ENCODE measurements at regions not wholly inside any gene's neighbourhood (a gene's known extent, or its start where the extent isn't known, plus 50 kb on each side); places are given as distances from the start of the nearest gene placed in this dataset.
"Not testable (repeated sequence)": the region's sequence is repeated elsewhere in the genome, so short reads cannot be mapped to it uniquely, and the experiment has no call there.

DNA sequence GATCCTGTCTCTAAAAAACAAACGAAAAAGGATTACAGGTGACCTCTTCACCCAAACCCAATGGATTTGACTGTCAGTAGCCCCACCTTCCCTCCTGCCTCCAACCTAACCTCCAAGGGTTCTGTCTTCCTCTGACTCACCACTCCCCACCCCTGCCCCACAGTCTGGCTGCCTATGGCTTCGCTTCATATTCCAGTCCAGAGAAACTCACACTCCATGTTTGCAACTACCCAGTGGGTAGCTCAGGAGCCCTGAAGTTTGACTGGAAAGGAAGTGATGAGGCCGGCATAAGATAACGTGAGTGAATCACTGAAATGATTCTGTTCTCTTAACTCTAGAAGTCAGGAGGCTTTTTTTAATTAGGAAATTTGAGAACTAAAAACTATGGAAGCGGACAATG, 303.9 kb downstream of the FOXO1 start:
- DNase-seq (ENCODE audit: low spot score), result no peak

DNA sequence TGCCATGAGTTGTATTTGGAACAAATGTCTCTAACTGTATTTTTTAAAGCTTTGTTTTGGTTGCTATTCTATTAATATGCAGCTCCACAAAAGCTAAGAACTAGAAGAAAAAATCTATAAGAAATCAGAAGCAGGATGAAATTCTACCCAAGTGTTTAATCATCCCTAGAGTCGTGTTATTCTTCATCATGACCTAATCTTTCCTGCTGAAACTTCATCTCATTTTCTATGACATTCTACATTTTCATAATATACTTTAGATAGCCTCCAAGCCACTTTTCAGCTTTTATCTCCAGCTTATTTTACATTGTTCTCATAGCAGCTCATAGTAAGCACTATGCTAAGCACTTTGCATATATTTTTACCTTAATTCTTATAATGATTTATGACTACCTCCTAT, 302.8 kb downstream of the FOXO1 start:
- DNase-seq (ENCODE audit: low spot score), result no peak

DNA sequence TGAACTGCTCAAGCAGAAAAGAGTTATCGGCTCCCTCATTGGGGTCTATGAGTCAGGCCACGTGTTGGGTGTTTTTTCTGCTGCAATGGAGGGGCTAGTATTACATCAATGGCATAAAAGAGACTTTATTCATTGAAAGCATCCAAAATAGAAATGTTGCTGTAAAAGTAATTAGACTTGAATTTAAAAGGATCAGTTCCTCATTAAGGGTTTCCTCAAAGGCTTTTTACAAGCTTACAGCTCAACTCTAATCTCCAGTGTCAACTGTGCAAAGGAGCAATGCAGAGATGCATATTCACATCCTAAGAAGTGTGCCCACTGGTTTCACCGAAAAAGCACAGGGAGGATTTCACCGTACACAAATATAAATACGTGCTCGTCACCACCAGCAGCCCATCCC, 300.3 kb downstream of the FOXO1 start:
- DNase-seq (ENCODE audit: low spot score), result no peak

DNA sequence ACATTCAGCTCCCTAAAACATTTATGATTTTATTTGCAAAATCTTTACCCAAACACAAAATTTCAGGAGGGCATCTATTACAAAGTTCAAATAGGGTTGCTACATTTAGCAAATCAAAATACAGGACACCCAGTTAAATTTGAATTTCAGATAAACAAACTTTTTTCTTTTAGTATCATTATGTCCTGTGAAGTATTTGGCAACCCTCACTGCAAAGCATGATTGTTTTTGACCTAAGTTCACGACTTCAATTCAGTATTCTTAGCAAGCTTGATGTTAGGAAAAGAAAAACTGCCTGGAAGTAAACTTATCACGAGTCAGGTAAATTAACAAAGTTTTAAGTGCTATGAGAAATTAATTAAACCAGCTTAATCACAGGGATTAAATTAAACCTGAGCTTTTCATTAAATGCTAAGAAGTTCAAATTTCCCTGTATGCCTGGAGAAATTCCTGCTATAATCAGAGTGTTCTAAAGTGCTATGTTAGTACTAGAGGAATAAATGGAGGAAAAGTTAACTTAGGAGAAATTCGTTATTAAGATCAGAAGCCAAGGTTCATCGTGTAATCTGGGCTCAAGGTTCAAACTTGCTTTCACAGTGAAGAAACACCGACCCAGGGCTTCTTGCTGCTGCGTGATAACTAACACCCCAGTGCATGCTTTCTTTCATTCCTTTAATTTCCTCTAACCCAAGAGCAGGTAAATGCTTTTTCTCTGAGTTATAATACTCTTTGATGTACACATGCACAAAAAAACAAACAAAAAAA, 298.1 kb downstream of the FOXO1 start:
- no peak for DNase-seq (ENCODE audit: low spot score)

DNA sequence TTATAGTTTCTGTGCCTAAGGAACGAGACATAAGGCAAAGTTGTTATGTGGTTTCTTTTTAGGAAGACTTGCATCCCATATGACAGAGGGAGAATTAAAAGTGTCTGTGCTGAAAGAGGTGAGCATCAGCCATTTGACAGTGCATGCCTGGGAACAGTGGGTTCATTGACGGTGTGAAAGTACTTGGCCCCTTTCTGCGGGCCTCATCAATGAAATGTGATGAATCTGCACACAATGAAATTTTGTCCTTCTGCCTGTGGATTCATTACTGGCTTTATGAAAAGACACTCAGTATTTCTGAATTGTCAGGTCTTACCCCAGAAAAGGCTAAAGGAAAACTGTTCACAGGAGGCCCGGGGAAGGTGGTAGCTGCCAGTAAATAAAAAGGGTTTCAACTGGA, 295.8 kb downstream of the FOXO1 start:
- DNase-seq (ENCODE audit: low spot score), result no peak

DNA sequence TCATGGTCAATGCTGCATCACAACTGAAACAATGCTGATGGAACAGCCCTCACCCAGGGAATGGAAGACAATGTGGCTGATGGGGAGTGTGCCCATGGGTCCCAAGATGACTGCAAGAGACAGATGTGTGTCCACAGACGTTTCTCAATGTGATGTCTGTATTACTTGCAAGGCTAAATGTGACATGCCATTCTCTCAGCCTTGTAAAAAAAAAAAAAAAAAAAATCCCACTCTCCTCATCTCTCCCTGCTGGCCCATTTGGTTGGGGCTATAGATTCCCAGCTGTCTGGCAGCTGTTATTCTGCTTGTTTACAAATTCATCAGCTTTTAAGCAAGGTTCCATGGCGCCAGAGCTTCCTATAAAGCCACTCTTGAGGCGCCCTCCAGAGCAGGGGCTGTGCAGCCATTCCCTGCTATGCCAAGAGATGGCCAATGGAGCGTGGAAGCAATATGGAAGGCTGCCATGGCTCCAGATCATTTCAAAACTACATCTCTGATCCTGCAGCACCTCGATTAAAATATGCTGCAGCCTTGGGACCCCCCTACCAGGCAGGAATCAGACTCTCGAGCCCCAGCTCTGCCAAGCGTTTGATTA, 294.8 kb downstream of the FOXO1 start:
- no peak for DNase-seq (ENCODE audit: low spot score)

DNA sequence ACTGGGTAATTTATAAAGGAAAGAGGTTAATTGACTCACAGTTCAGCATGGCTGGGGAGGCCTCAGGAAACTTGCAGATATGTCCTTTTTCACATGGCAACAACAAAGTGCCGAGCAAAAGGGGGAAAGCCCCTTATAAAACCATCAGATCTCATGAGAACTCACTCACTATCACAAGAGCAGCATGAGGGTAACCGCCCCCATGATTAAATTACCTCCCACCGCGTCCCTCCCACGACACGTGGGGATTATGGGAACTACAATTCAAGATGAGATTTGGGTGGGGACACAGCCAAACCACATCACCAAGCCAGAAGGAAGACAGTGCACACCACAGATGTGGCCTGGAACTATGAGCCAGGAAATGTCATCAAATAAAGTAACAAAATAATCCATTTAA, 292.8 kb downstream of the FOXO1 start:
- not testable (repeated sequence) for DNase-seq (ENCODE audit: low spot score)

DNA sequence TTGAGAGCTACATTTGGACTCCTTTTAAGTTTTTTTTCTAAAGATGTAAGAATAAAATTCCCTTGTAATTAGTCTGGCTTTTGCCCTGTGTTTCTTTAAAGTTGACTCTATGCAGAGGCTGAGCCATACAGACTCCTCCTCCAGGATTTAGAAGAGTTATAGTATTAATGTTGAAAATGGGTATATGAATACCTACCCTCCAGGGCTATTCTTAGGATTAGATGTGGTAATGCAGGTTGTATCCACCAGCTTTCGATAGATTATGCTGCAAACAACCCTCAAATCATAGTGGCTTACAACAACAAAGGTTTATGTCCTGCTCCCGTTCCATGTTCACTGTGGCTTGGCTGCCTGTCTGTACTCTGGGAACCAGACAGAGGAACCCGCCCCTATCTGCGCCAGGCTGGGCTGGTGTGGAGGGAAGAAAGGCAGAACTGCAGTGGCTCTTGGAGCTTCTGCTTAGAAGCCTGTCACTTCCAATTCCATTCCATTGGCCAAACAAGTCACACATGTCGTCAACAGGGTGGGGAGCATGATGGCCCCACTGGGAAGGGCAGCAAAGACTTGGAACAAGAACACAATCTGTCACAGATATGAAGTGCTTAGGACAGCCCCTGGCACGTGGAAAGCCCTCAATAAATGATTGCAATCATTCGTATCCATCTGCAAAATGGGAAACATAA, 290.8 kb downstream of the FOXO1 start:
- DNase-seq (ENCODE audit: low spot score), result no peak

DNA sequence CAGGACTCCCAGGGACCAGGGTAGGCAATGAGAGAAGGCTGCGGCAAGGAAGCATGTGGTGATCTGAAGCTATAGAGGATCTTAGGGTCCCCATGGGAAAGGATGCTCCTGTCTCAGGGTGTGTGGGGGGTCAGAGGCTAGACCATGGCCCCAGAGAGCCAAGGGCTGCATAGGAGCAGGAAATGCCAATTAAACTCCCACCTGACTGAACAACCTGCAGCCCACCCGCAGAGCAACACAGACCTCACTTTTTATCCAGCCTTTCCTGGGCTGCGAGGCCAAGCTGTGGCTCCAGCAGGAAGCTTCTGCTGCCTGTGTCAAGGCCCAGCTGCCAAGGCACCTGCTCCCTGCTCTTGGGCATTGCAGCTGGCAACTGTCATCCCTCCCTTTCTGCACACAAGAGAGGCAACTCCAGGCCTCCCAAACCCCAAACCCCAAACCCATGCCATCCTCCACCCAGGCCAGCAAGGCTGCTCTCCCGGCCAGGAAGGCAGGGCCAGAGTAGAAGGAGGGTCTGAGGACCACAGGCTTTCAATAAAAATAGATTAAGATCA, 290.1 kb downstream of the FOXO1 start:
- no peak for DNase-seq (ENCODE audit: low spot score)

DNA sequence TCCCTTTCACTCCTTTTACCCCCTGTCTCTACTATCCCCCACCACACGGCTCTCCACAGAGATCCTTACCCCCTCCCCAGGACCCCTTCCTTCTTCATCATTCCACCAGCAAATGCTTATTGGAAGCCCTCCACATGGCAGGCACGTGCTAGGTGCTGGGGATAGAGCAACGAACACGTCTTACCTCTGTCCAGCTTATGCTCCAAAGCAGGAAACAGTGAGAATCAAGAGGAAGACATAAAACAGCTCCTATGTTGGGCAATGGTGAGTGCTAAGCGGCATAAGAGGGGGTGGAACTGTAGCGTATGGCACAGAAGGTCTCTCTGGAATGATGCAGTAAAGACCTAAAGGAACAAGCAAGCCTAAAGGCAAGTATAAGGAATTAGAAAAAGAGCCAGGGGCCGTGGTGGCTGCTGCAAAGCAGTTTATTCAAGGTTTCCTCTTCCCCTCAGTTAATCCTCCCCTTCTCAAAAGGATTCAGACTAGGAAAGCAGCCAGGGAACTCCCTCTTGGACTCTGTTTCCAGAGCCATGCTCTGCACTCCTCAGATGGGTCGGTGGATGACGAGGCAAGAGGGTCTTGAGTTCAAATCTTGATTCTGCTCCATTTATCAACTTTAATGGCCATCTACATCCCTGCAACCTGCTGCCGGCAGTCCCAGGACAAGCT, 289.4 kb downstream of the FOXO1 start:
- no peak for DNase-seq (ENCODE audit: low spot score)

DNA sequence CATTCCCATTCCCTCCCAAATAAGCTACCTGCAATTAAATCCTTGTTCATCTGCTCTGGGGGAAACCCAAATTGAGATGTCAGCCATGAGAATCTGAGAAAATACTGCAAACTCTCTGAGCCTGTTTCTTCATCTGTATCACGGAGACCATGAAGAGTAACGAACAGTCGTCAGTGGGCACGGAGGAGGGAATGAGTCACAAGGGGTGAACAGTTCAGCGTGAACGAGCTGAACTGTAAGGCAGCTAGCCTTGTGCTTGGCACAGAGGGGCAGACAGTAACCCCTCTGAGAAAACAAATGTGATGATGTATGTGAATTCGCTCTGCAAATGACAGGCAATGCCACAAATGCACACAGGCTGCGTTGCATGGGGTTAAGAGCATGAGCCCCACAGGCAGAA, 288.7 kb downstream of the FOXO1 start:
- no peak for DNase-seq (ENCODE audit: low spot score)

DNA sequence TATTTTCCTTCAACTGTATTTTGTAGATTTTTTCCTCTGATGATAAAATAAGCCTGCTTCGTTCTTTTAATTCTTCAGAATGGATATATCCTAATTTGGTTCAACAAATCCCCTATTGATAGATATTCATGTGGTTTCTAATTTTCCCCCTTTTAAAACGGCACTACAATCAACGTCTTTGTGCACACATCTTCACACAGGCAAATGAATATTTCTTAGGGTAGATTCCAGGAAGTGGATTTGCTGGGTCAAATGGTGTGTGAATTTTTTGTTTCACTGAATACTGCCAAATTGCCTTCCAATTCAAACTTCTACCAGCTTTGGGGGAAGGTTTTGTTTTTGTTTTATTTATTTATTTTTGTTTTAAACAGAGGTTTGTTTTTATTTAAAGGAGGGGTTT, 287.2 kb downstream of the FOXO1 start:
- no peak for DNase-seq (ENCODE audit: low spot score)

DNA sequence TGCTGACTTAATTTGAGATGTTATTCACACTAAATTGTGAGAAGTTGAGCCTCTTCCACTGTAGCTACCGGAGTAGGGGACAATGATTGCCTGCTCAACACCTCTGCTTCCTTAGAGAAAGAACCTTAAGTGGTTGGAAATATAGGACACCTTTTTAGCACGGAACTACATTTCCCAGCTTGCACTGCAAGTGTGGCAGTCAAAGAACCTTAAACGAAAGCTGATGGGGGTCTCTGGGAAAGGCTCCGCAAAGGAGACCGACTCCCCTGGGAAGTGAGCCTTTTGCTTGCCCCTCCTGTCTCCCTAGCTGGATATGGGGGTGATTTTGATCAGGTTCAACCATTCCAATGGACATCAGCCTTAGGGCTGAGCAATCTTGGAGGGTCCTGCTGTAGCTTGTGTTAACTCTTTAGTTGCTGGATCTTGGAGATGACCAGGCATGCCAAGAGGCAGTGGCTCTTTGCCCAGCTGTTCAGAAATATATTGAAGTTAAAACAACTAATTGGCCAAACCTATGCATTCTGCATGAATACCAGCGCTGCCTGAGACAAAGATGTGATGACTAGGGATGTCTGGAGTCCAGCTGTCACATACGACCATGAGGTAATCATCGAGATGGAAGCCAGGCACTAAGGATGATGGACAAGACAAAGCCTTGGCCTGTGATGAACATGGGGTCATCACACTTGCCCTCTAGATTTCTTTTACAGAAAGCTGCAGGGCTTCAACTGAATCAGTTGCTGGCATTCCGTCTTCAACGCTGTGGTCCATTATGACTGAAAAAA, 286.5 kb downstream of the FOXO1 start:
- no peak for DNase-seq (ENCODE audit: low spot score)

DNA sequence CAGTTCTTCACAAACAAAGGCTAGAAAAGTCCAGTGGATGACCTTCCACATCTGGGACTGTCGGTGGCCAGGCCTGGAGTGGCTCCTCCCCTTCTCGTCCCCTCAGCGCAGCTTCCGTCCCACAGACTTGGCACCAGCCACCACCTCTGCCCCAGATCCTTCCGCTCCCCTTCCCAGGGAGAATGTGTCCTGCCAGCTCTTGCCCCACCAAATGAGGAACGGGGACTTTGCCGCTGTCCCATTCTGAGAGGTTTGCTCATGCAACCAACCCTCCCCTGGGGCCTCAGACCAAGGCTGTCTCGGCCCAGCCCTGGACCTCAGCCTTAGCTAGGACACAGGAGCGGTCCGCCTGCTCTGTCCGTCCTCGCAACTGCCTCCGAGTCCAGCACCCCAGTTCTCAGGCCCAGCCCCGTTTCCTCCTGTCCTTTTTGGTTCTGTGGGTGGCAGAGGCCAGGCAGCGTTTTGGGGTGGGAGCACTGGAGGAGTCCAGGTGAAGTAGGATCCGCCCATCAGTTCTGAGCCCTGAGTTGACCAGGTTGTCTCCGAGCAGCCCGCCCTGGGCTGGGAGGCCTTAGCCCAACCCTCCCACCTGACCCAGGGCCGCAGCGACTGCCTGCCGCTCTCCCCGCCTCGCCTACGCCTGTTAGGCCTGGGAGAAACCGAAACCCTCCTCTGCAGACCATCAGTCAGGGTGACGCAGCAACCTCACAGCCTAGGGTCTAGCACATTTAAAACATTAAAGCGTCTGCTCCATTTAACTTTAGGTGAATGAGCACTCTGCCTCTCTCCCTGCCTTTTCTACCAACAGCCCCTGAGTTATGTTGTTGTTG, 284.3 kb downstream of the FOXO1 start:
- no peak for DNase-seq (ENCODE audit: low spot score)

DNA sequence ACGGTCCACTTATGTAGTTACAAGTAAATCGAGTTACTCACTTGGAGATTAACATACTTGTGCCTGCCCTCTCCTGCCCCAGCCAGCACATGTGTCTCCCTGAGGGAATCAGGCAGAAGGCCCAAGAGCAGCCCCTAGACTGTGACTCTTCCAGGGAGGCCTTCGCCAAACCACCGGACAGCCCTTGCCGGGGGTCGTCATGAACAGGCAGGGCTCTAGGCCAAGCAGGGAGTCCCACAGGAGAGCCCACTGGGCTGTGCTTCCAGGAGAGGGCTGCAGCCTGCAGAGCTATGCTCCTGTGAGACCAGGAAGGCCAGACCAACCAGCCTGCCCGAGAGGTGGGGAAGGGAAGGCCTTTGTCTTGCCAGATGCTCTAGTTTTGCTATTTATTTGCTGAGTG, 283.3 kb downstream of the FOXO1 start:
- DNase-seq (ENCODE audit: low spot score), result no peak

DNA sequence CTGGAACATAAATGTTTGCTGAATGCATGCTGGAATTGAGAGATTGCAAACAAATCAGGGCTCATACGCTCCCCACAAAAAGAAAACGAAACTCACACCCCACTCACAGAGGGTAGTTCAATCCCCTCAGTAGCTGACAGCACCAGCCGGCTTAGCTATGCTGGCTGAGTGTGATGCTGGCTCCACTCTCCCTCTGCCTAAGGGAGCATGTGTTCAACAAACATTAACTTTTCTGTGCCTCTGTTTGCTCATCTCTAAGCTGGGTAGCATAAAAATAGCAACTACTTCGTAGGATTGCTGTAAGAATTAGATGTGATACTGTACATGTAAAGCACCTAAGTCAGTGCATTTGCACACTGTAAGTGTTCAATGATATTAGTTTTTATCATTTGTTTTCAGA, 282.6 kb downstream of the FOXO1 start:
- DNase-seq (ENCODE audit: low spot score), result no peak

DNA sequence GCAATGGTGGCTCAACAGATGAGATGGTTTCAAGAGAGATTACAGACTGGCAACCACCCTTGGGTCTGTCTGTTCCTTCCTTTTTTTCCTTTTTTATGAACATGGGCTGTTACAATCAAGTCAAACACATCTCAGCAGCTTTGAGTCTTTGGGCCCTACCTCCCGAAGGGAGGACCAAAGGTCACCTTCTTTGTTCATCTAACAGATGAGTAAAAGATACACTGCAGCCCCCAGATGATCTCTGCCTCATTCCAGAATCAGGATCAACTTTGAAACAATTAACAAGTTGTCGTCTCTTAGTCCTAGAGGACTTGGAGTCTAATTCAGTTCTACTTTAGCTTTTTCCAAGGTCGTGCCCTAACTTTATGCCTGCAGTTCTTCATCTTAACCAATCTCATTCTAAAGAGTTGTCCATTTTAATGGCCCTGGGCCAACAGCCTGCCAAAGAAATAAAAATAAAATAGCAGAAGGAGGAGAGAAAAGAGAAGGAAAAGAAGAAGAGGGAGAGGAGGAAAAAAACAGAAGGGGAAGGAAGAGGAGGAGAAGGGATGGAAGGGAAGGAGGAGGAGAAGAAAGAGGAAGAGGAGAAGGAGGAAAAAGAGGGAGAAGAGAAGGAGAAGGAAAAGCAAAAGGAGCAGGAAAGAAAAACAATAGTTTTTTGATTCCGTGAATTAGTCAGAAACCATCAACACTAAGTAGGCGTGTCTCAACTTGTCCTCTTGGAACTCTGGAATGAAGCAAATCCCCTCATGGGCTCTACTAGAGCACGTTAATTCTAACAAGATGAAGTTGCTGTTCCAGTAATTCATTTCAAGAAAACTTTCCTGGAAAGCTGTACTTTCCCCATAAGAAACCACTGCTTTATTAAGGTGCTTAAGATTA, 281.2 kb downstream of the FOXO1 start:
- DNase-seq (ENCODE audit: low spot score), result no peak

DNA sequence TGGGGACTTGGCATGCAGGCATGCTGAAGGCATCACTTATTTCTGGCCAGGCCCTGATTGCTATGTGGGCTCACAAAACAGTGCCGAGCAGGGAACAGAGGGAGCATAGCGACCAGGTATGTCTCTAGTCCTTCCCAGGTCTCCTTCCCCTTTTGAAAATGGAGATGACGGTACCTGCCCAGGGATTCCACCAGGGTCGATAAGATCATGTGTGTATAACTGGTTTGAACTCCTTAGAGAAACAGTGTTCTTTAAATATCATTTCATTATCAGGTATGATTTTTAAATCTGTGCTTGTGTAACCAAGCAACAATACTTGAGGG, 280.6 kb downstream of the FOXO1 start:
- no peak for DNase-seq (ENCODE audit: low spot score)

DNA sequence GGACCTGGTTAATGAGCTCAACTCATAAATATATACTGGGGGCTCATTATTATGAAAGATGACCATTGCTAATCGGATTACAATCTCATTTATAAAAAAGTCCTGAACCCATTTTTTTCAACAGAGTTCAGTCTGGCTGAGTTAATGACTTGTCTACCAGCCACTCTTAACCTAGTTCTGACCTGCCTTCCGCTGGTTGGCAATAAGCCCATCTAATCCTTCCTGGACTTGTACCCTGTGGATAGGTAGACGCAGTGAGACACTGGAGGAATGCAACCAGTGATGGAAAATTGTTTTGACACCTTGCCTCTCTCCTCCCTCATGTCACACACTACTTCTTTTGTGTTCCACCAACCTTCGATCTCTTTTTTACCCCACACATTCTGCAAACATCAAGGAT, 279.9 kb downstream of the FOXO1 start:
- DNase-seq (ENCODE audit: low spot score), result no peak

DNA sequence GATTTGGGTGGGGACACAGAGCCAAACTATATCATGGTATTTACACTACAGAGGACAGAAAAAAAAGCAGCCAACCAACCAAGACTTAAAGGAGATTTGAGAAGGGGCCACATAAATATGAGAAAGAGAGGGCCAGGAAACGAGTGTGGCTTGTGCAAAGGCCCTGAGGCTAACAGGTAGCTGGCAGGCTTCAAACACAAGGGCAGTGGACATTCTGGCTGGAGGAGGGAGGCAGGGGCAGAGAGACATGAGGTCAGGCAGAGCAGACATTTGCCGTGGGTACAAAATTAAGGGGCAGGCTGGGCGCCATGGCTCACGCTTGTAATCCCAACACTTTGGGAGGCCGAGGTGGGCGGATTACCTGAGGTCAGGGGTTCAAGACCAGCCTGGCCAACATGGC, 278.7 kb downstream of the FOXO1 start:
- no peak for DNase-seq (ENCODE audit: low spot score)
